ENCODE measurements at regions not wholly inside any gene's neighbourhood (a gene's known extent, or its start where the extent isn't known, plus 50 kb on each side); places are given as distances from the start of the nearest gene placed in this dataset.

DNA sequence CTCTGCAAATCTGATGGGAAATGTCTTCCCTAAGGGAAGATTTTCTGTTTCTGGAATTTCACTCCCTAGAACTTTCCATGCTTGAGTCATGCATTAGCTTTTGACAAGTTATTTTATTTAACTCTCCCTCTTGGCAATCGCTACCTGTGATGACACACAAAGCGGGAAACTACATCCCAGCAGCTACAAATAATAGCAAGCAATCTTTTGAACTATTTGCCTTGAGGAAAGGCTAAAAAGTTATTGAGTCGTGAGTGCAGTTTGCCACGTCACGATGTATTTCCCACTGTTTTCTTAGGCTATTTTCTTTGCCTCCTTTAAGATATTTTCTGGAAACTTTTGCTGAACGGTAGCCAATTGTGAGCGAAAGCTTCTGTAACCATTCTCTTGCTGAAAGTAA is 353.3 kb upstream of the HTR2A start:
- Histone ChIP-seq H3K9ac (ENCODE audit: low read length) (no peak overlapping the region), H3K4me1 (ENCODE audit: control insufficient read depth in 2 of 2, insufficient read depth in 2 of 2, low read length in 2 of 2) (no peaks in the 10 kb centered on the region), H3K36me3 (replicated peaks in 1 of 2; ENCODE audit: control extremely low read depth in 1 of 2, control insufficient read depth in 1 of 2, extremely low read depth in 1 of 2, insufficient read depth in 2 of 2, low read length in 1 of 2) (no peaks in the 10 kb centered on the region), H3K9me3 (ENCODE audit: control extremely low read depth in 1 of 3, control insufficient read depth in 2 of 3, insufficient read depth in 1 of 3, low read length in 2 of 3) (no peaks in the 10 kb centered on the region), H3K27ac (ENCODE audit: low read length in 2 of 2) (no peak overlapping the region), H2AFZ (ENCODE audit: insufficient read depth, low read depth, low read length, poor library complexity, severe bottlenecking) (no peak overlapping the region), H4K20me1 (ENCODE audit: control insufficient read depth, insufficient read depth, low read length, poor library complexity, severe bottlenecking) (no peaks in the 10 kb centered on the region), H3K4me3 (ENCODE audit: control extremely low read depth in 1 of 5, extremely low read depth in 1 of 5, insufficient read depth in 1 of 5, low read depth in 2 of 5, low read length in 4 of 5) (no peak overlapping the region), H3K4me2 (replicated peaks; ENCODE audit: low read depth, low read length, poor library complexity, severe bottlenecking) (no peak overlapping the region), H3K27me3 (replicated peaks in 1 of 4; ENCODE audit: control extremely low read depth in 1 of 4, control insufficient read depth in 3 of 4, insufficient read depth in 4 of 4, low read length in 3 of 4) (no peaks in the 10 kb centered on the region), H3K79me2 (ENCODE audit: control insufficient read depth, insufficient read depth, low read length) (no peaks in the 10 kb centered on the region)
- Mint-ChIP-seq H3K27me3 (peaks cover 4% of the 10 kb centered on the region), H3K27ac (no peak overlapping the region), H3K4me3 (no peak overlapping the region), H3K9me3 (ENCODE audit: insufficient read depth) (no peaks in the 10 kb centered on the region), H3K4me1 (no peaks in the 10 kb centered on the region)
- 91% methylated on average over 3 of the region's 7 CpGs for WGBS (ENCODE audit: insufficient coverage)
- DNase-seq (no peak), ATAC-seq (ENCODE audit: low read depth) (no peak)
- intact Hi-C loops (cut with micrococcal nuclease), result no loop called here
- ChIA-PET POLR2A (no interaction called here), CTCF (no interaction called here)
- no peak for TF ChIP-seq EZH2 (IDR thresholded peaks at IDR 0.05; ENCODE audit: borderline replicate concordance, insufficient read depth, low read depth, low read length, poor library complexity, severe bottlenecking)
- TF ChIP-seq, protein P1, sequence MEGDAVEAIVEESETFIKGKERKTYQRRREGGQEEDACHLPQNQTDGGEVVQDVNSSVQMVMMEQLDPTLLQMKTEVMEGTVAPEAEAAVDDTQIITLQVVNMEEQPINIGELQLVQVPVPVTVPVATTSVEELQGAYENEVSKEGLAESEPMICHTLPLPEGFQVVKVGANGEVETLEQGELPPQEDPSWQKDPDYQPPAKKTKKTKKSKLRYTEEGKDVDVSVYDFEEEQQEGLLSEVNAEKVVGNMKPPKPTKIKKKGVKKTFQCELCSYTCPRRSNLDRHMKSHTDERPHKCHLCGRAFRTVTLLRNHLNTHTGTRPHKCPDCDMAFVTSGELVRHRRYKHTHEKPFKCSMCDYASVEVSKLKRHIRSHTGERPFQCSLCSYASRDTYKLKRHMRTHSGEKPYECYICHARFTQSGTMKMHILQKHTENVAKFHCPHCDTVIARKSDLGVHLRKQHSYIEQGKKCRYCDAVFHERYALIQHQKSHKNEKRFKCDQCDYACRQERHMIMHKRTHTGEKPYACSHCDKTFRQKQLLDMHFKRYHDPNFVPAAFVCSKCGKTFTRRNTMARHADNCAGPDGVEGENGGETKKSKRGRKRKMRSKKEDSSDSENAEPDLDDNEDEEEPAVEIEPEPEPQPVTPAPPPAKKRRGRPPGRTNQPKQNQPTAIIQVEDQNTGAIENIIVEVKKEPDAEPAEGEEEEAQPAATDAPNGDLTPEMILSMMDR (IDR thresholded peaks at IDR 0.05), result no peak

DNA sequence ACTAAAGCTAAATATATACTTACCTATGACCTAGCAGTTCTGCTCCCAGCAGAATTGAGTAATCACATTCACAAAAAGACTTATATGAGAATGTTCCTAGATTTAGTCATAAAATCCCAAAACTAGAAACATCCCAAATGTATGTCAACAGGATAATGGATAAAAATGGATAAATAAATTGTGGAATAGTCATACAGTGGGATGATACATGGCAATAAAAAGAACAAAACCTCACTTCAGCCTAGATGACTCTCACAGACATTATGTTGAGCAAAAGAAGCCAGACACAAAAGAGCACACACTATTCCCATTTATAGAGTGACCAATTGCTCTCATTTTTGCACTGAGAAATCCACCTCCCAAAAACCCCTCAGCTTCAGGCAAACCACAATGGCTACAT is 352.4 kb upstream of the HTR2A start:
- ChIA-PET CTCF (no interaction called here), POLR2A (no interaction called here)
- intact Hi-C loops (cut with micrococcal nuclease), result no loop called here
- no peak overlapping the region for H3K9ac ChIP-seq (ENCODE audit: low read length)
- no peak overlapping the region for H3K4me3 ChIP-seq (ENCODE audit: control extremely low read depth in 1 of 5, extremely low read depth in 1 of 5, insufficient read depth in 1 of 5, low read depth in 2 of 5, low read length in 4 of 5)
- Mint-ChIP-seq H3K4me1 (no peaks in the 10 kb centered on the region), H3K27me3 (peaks cover 4% of the 10 kb centered on the region), H3K9me3 (ENCODE audit: insufficient read depth) (no peaks in the 10 kb centered on the region), H3K27ac (no peak overlapping the region), H3K4me3 (no peak overlapping the region)
- no peak overlapping the region for H3K4me2 ChIP-seq (replicated peaks; ENCODE audit: low read depth, low read length, poor library complexity, severe bottlenecking)
- H2AFZ ChIP-seq (ENCODE audit: insufficient read depth, low read depth, low read length, poor library complexity, severe bottlenecking), result no peak overlapping the region
- no peaks in the 10 kb centered on the region for H3K4me1 ChIP-seq (ENCODE audit: control insufficient read depth in 2 of 2, insufficient read depth in 2 of 2, low read length in 2 of 2)
- no peaks in the 10 kb centered on the region for H4K20me1 ChIP-seq (ENCODE audit: control insufficient read depth, insufficient read depth, low read length, poor library complexity, severe bottlenecking)
- no peaks in the 10 kb centered on the region for H3K79me2 ChIP-seq (ENCODE audit: control insufficient read depth, insufficient read depth, low read length)
- DNase-seq, result no peak
- H3K36me3 ChIP-seq (replicated peaks in 1 of 2; ENCODE audit: control extremely low read depth in 1 of 2, control insufficient read depth in 1 of 2, extremely low read depth in 1 of 2, insufficient read depth in 2 of 2, low read length in 1 of 2), result no peaks in the 10 kb centered on the region
- no peak for ATAC-seq (ENCODE audit: low read depth)
- H3K27ac ChIP-seq (ENCODE audit: low read length in 2 of 2), result no peak overlapping the region
- TF ChIP-seq, protein P1 (IDR thresholded peaks at IDR 0.05), result no peak
- TF ChIP-seq EZH2 (IDR thresholded peaks at IDR 0.05; ENCODE audit: borderline replicate concordance, insufficient read depth, low read depth, low read length, poor library complexity, severe bottlenecking), result no peak
- H3K27me3 ChIP-seq (replicated peaks in 1 of 4; ENCODE audit: control extremely low read depth in 1 of 4, control insufficient read depth in 3 of 4, insufficient read depth in 4 of 4, low read length in 3 of 4), result no peaks in the 10 kb centered on the region
- H3K9me3 ChIP-seq (ENCODE audit: control extremely low read depth in 1 of 3, control insufficient read depth in 2 of 3, insufficient read depth in 1 of 3, low read length in 2 of 3), result no peaks in the 10 kb centered on the region

All from B cell (primary cell).